A673 (cell line): ENCODE measurements at regions not wholly inside any gene's neighbourhood (a gene's known extent, or its start where the extent isn't known, plus 50 kb on each side); places are given as distances from the start of the nearest gene placed in this dataset.

Experiments used
- BruUV-seq: library from RNA; stranded (reverse); fragments of 400-500 nt; replicated peaks from 2 replicates; lab custom pipeline; 2021; lab: Mats Ljungman, UMichigan
- CTCF ChIA-PET: fragments of 300-600 bp; sonication (Branson Sonifier 250); formaldehyde crosslinking; loops from one replicate; lab custom pipeline; 2022; ENCODE audit warnings: antibody characterized with exemption; lab: Charles Lee
- POLR2A ChIA-PET: fragments of 300-600 bp; sonication (Branson Sonifier 250); formaldehyde crosslinking; loops from one replicate; lab custom pipeline; 2022; ENCODE audit warnings: antibody characterized with exemption; ENCODE audit not compliant: low non-redundant PET; lab: Charles Lee
- DNase-seq: peaks from one replicate; pipeline ENCODE4 v3.0.0-alpha.2; 2015; ENCODE audit warnings: low spot score
- H3K27ac ChIP-seq: fragments of 200-600 bp; sonication (generic); 2 replicates; pipeline ENCODE4 v1.5.1; 2016; ENCODE audit warnings: mixed run types, low read depth, mild to moderate bottlenecking, mixed read lengths, antibody characterized with exemption, low read length; ENCODE audit not compliant: poor library complexity, severe bottlenecking
- H3K27me3 ChIP-seq: fragments of 200-600 bp; sonication (generic); replicated peaks from 2 replicates; pipeline ENCODE4 v1.6.1; 2017; ENCODE audit warnings: mixed run types, low read depth, mild to moderate bottlenecking, mixed read lengths, antibody characterized with exemption, low read length; ENCODE audit not compliant: insufficient read depth, poor library complexity
- H3K36me3 ChIP-seq: fragments of 200-600 bp; sonication (generic); 2 replicates; pipeline ENCODE4 v1.6.1; 2016; ENCODE audit warnings: mixed run types, mild to moderate bottlenecking, mixed read lengths, antibody characterized with exemption, low read length; ENCODE audit not compliant: insufficient read depth, poor library complexity, severe bottlenecking
- H3K4me1 ChIP-seq: fragments of 200-600 bp; sonication (generic); 2 replicates; pipeline ENCODE4 v1.6.1; 2017; ENCODE audit warnings: mixed run types, mild to moderate bottlenecking, mixed read lengths, antibody characterized with exemption, low read length; ENCODE audit not compliant: insufficient read depth, poor library complexity, severe bottlenecking
- H3K4me3 ChIP-seq: fragments of 200-600 bp; sonication (generic); 2 replicates; pipeline ENCODE4 v1.5.1; 2016; ENCODE audit warnings: low read depth, mixed run types, mild to moderate bottlenecking, mixed read lengths, low read length; ENCODE audit not compliant: poor library complexity, severe bottlenecking
- H3K9me3 ChIP-seq: fragments of 200-600 bp; sonication (generic); 2 replicates; pipeline ENCODE4 v1.6.1; 2016; ENCODE audit warnings: mixed run types, low read depth, mild to moderate bottlenecking, mixed read lengths, antibody characterized with exemption, low read length; ENCODE audit not compliant: poor library complexity, severe bottlenecking
- CTCF ChIP-seq: fragments of 300-800, 200-600 bp; sonication (generic); conservative IDR thresholded peaks from 2 replicates; pipeline ENCODE4 v1.5.1; 2017; ENCODE audit warnings: low read depth, mild to moderate bottlenecking, antibody characterized with exemption, low read length, moderate library complexity, mixed read lengths
- EZH2 ChIP-seq: fragments of 200-600 bp; sonication (generic); IDR thresholded peaks from 2 replicates; pipeline ENCODE4 v1.6.1; 2017; ENCODE audit warnings: borderline replicate concordance, low read depth, mild to moderate bottlenecking, mixed read lengths, antibody characterized with exemption, low read length; ENCODE audit not compliant: poor library complexity, severe bottlenecking
- intact Hi-C: fragments of 100-400 bp; cut with micrococcal nuclease; formaldehyde crosslinking; loops from one replicate; pipeline ENCODE4 v1.10.0; 2022; ENCODE audit not compliant: unreplicated experiment

- TF ChIP-seq EZH2 (no peak), CTCF (no peak)
- Histone ChIP-seq H3K27ac (no peak overlapping the region), H3K4me1 (no peaks in the 10 kb centered on the region), H3K4me3 (no peak overlapping the region), H3K9me3 (no peaks in the 10 kb centered on the region), H3K27me3 (peaks cover 6% of the 10 kb centered on the region), H3K36me3 (no peaks in the 10 kb centered on the region)
- POLR2A ChIA-PET, result no interaction called here
- no peak for DNase-seq
- BruUV-seq, result no TSS peak
- intact Hi-C loops, result loop anchor here (5.0 to 10.0 kb wide), 2 partner anchors 454 to 619 kb away; partner anchors contain the start of gene CCDC175
- CTCF ChIA-PET, result interaction anchor here (0.6 kb wide), 1 partner anchor 845 kb away, joined by 12 read pairs; no protein-coding TSS in a partner anchor
These were observed 67.5 kb upstream of the DAAM1 start for GRCh38 chr14:59120921-59121320.

- no peaks in the 10 kb centered on the region for H3K9me3 ChIP-seq
- intact Hi-C loops, result loop anchor here (5.0 to 10.0 kb wide), 2 partner anchors 451 to 621 kb away; partner anchors contain the start of gene CCDC175
- POLR2A ChIA-PET, result no interaction called here
- no peaks in the 10 kb centered on the region for H3K36me3 ChIP-seq
- peaks cover 6% of the 10 kb centered on the region for H3K27me3 ChIP-seq
- no peak overlapping the region for H3K4me3 ChIP-seq
- H3K27ac ChIP-seq, result no peak overlapping the region
- H3K4me1 ChIP-seq, result no peaks in the 10 kb centered on the region
- CTCF ChIA-PET, result interaction anchor here (1.4 kb wide), 1 partner anchor 622 kb away, joined by 4 read pairs; no protein-coding TSS in a partner anchor
- BruUV-seq, result no TSS peak
- TF ChIP-seq EZH2, result no peak
- no peak for TF ChIP-seq CTCF
- no peak for DNase-seq
These were observed 64.9 kb upstream of the DAAM1 start for GRCh38 chr14:59123531-59123930.

GRCh38 chr14:59123975-59124374 is 64.5 kb upstream of the DAAM1 start:
- Histone ChIP-seq H3K36me3 (no peaks in the 10 kb centered on the region), H3K27ac (no peak overlapping the region), H3K9me3 (no peaks in the 10 kb centered on the region), H3K27me3 (peaks cover 6% of the 10 kb centered on the region), H3K4me3 (no peak overlapping the region), H3K4me1 (no peaks in the 10 kb centered on the region)
- TF ChIP-seq CTCF (peak; percentile 54), EZH2 (no peak)
- DNase-seq, result peak; percentile 27
- intact Hi-C loops, result loop anchor here (2.0 to 10.0 kb wide), 3 partner anchors 95 to 622 kb away; partner anchors contain the start of gene CCDC175
- no TSS peak for BruUV-seq
- ChIA-PET POLR2A (no interaction called here), CTCF (interaction anchor here (1.4 kb wide), 1 partner anchor 623 kb away, joined by 4 read pairs; no protein-coding TSS in a partner anchor)
